Middle frontal gyrus (tissue), 1 donor: ENCODE measurements at regions not wholly inside any gene's neighbourhood (a gene's known extent, or its start where the extent isn't known, plus 50 kb on each side); places are given as distances from the start of the nearest gene placed in this dataset.
A peak's percentile ranks its signal among the peaks of the same experiment; 100 is the strongest.
"Not testable (repeated sequence)": the region's sequence is repeated elsewhere in the genome, so short reads cannot be mapped to it uniquely, and the experiment has no call there.

Experiments
- DNase-seq: peaks from one replicate; pipeline ENCODE4 v3.0.0-alpha.2; 2015; ENCODE audit warnings: low spot score; ENCODE audit errors: extremely low spot score

DNA sequence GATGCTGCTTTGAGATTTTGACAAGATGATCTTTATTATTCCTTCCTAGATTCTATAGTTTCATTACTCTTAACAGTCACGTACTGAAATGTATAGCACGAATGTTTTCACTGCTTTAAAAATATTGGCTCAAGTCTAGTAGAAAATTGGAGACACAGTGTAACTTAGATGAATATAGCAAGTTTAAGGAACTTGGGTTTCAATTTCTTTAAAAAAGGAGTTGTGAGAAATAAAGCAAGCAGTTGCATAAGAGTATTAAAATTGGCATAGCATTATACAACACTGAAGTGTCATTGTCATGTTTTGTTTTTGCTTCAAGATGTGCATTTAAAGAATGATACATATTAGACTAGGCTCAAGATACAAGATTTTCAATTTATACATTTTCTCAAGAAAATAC lies 624.8 kb upstream of the NOVA1 start:
- peak; percentile 32 for DNase-seq

GRCh38 chr14:27223906-27224305 lies 626.1 kb upstream of the NOVA1 start:
- no peak for DNase-seq

DNA sequence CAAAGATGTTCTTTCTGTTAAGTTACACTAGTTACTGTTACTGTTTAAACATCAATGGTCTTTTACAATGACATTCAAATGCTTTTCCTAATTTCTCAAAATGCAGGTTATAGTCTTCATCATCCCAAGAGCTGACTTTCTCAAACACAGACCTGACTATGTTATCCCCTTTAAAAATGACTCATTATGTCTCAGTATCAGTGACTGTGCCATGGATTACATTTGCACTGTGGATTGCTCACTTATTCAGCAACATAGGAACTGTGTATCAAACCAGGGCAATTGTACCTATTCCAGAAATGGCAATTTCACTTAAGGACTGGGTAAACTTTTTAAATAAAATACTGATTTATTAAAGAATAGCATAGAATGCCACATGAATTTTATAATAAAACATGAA lies 630.2 kb upstream of the NOVA1 start:
- DNase-seq: no peak

DNA sequence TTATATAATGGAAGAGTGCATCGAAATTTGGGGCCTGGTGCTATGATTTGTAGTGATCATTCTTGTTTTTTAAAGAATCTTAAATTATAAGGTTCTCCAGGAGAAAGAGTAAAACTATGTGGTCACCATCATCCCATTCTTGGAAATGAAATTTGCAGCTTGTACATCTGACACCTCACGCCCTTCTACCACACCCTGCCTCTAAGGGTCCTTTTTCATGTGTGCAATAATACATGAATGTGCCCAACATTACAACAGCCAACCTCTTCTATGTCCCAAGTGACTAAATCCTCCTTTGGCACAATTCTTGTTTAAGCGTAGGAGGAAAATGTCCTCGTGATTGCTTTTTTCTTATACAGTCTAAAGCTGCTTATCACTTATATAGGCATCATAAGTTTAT lies 636.5 kb upstream of the NOVA1 start:
- no peak for DNase-seq

DNA sequence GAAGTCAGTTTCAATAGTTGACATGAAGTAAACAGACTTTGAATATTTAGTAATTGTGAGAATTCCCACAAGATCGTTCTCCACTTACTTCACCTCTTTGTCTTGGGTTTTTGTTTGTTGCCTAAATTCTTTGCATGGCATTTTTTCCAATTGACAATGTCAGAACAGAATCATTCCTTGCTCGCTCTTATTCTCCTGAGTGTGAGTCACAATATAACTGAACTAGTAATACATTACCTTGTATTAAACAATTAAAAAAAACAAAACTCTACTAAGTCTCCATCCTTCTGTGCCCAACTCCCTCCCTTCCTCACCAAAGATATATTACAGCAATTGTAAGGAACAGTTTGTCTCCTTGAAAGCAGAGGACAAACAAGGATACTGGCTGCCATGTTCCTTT lies 638.8 kb upstream of the NOVA1 start:
- no peak for DNase-seq

DNA sequence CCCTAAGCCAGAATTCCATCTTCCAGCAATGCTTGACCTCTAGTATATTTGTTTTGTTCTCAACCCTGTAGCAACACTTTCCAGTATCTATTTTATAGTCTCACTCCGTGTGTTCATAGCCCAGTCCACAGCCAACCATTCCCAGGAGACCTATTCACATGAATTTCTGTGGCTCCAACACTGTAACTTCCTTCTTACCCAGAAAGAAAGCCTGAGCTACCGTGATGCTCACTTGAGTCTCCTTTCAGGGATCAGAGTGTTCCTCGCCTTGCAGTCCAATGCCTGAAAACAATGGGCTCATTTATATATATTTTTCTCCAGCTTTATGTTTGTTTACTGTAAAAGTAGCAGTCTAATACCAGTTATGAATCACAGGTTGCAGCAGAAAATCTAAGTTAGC lies 645.0 kb upstream of the NOVA1 start:
- no peak for DNase-seq

DNA sequence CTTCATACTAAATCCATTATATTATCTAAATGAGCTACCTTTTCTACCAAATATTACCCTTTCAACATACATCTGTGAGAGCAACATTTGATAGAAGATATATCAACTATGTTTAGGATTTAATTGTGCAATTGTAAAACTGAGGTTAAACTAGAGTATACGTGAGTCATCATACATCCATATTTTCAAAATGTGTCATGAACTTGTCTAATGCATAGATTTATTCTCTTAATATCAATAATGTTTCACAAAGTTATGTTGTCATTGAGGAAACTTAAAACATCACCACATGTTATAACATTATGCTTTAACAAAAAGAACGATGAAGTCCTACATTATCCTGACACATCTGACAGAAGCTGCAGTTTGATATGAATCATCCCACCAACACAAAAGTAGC lies 645.5 kb upstream of the NOVA1 start:
- no peak for DNase-seq

DNA sequence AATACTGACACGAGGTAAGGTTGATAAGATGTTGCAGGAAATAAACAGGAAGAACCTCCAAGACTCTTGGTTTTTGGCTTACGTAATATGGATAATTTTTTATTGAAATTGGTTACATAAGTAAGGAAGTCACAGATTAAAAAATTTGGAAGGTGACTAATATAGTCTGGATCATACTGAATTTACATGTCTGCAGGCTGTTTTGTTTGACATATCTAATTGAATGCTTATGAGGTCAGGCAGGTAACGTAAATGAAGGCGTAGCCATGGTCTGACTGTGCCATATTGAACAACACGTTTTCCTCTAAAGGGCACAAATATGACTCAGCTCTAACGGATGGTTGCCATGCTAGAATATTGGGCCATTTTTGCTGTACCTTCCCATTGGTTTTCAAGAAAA lies 648.1 kb upstream of the NOVA1 start:
- no peak for DNase-seq

DNA sequence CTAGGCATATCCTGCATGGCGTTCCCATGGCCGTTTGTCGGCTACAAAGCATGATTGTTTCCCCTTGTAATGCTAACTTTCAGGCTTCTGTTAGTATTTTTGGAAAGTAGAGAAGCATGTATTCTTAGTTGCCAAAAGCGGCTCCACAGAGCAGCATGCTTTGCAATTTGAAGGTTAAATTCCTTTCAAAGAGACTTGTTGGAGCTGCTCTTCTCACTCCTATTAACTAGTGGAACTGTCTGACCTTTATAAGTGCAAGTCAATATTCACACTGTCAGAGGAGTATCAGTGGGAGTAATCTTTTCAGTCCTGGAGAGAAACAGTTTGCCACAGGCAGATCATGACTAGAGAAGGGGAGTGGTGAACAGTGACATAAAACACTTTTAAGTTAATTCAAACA lies 656.1 kb upstream of the NOVA1 start:
- DNase-seq: no peak

DNA sequence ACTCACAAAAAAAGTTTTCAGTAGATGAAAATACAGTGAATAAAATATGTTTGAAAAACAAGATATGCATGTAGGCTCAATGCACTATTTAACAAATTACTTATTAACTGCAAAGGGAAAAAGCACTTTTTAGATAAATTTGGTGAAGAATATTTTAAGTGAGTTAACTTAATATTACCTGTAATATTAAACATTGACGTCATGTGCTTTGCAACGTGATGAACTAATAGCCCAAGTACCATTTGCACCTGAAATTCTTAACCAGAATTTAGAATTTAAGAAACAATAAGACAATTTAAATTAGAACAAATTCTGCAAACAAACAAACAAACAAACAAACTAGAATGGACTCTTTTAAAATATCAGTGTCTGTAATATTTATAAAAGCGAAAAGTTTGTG lies 659.0 kb upstream of the NOVA1 start:
- no peak for DNase-seq

- DNase-seq: no peak
Observed at GRCh38 chr14:27267876-27268275, 670.0 kb upstream of the NOVA1 start.

DNA sequence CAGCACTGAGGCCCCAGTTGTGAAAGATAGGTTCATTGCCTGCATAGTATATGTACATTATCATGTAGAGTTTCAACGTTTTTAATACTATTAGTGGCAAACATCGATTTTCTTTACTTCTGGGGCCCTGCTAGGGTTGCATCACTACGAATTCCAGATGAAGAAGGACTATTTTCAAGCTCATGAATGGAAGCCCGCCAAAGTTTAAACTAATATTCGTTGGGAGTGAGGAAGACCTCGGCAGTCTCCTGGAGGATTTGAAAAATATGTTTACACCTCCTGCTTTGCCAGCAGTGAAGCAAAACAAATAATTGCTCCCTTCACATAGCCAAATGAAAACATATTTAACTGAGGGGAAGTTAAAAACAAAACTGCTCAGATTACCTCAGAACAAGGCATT lies 672.9 kb upstream of the NOVA1 start:
- no peak for DNase-seq

- DNase-seq: no peak
Observed at GRCh38 chr14:27278341-27278740, 680.5 kb upstream of the NOVA1 start.

DNA sequence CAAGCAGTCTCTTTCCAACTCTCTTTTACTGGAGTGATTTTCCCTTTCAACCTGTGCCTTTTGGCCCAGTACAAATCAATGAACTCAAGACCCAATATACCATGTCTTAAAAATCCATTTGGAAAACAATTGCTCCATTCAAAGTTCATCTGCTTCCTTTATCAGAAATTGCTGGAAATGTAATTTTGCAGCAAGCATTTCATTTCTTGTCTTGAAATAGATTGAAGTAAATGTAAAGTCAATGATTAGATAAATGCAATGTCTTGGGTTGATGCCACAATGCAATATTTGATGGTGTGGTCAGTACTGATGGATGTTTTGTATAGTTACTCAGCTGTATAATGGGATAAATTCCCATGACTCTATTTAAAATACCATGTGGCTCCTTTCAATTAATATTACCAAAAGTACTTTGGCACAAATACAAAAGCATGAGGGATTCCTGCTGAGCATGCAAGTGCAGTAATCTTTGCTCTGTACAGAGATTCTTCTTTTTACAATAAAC lies 707.7 kb upstream of the NOVA1 start:
- no peak for DNase-seq

DNA sequence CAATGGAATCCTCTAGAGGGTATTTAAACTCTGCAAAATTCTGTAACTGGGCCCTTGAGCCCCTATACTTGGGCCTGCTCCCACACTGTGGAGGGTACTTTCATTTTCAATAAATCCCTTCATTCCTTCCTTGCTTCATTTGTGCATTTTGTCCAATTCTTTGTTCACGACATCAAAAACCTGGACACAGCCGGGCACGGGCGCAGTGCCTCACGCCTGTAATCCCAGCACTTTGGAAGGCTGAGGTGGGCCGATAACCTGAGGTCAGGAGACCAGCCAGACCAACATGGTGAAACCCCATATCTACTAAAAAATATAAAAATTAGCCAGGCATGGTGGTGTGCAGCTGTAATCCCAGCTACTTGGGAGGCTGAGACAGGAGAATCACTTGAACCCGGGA lies 714.9 kb upstream of the NOVA1 start:
- DNase-seq: not testable (repeated sequence)

- DNase-seq: no peak
Observed at GRCh38 chr14:27314231-27314630, 716.4 kb upstream of the NOVA1 start.

GRCh38 chr14:27315477-27315876 lies 717.6 kb upstream of the NOVA1 start:
- DNase-seq: no peak

DNA sequence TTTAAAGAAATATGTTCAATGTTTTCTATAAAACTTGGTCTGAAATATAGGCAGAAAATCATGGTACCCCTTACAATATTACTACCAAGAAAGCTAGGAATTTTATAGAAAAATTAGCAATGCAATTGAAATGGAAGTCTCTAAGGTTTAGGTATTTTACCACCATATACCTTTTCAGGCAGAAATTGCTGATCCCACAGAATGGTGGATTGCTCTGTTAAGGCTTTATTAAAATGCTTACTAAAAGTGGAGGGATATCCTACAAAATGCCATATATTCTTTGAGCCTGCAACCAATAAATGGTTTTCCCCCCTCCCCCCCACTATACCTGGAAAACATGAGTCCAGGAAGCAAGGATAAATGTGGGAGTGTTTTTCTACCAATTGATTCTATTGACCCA lies 718.1 kb upstream of the NOVA1 start:
- no peak for DNase-seq

DNA sequence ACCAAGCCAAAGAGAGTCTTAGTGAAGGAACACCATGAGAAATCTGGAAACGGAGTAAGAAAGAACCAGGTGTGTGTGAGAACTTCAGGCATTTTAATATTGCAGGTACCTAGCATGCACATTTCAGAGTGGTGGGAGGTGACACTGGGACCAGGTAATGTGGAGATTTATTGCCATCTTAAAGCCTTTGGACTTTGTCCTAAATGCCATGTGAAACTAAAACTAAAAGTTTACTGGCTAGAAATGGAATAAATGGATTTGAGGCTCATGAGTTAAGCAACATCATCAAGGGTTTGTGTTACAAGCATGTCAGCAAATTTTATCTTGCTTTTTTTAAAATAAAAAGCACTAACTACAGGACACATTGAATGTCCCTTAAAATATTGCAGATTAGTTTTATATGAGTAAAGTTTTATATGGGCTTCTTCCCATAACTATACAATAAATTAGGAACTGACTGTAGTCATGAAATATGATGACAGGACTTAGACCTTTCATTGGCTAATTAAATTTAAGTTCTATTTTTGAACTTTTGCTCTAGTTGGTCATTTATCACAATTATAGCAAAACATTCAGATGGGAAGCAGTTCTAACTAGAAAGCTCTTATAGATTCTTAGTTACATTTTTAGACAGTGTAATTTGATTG lies 721.1 kb upstream of the NOVA1 start:
- DNase-seq: no peak

DNA sequence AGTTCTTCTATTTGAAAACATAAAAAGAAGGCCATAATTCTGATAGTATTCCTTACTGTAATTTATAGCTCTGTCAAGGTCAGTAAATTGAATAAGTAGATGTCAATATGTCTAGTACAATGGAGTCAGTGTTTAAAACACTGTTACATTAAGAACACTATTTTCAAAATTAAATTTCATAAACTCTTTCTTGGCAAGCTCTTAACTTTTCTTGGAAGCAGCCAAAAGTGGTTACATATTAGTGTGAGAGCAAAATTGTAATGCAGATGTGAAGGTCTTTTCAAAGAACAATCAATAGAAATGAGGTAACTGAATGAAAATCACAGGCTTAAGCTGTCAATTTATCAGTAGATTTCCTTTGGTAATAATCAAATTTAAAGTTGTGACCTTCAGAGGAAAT lies 722.4 kb upstream of the NOVA1 start:
- DNase-seq: no peak

DNA sequence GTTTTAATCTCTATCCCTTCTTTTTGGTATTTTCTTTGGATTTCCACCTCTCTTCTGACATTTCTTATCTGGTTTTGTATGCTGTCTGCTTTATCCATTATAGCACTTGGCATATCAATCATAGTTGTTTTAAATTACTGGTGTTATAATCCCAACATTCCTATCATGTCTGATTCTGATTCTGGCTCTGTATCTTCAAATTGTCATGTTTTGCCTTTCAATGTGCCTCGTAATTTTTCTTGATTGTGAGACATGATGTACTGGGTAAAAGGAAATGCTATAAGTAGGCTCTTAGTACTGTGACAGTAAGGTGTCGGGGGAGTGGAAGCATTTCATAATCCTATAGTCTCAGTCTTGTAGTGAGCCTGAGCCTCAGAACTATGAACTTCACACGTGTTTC lies 729.3 kb upstream of the NOVA1 start:
- no peak for DNase-seq

- DNase-seq: no peak
Observed at GRCh38 chr14:27338012-27338411, 740.2 kb upstream of the NOVA1 start.

DNA sequence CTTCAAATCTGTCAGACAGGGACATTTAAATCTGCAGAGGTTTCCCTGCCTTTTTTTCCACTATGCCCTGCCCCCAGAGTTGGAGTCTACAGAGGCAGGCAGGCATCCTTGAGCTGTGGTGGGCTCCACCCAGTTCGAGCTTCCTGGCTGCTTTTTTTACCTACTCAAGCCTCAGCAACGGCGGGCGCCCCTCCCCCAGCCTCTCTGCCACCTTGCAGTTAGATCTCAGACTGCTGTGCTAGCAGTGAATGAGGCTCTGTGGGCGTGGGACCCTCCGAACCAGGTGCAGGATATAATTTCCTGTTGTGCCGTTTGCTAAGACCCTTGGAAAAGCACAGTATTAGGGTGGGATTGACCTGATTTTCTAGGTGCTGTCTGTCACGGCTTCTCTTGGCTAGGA lies 765.2 kb upstream of the NOVA1 start:
- DNase-seq: not testable (repeated sequence)

DNA sequence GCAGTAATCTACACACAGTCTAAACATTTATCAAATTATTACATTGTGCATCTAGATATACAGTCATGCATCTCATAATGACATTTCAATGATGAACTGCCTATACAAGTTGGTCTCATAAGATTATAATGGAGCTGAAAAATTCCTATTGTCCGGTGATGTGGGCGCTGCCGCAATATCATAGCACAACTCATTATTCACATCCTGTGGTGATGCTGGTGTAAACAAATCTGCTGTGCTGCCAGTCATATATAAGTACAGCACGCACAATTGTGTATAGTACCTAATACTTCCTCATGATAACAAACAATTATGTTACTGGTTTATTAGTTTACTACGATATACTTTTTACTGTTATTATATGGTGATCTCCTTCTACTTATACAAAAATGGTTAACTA lies 768.8 kb upstream of the NOVA1 start:
- DNase-seq: no peak
